H1 (cell line): ENCODE measurements at regions not wholly inside any gene's neighbourhood (a gene's known extent, or its start where the extent isn't known, plus 50 kb on each side); places are given as distances from the start of the nearest gene placed in this dataset.
"Not testable (repeated sequence)": the region's sequence is repeated elsewhere in the genome, so short reads cannot be mapped to it uniquely, and the experiment has no call there.

ENCODE experiments used
- CTCF ChIA-PET: fragments of 300-600 bp; sonication (Branson Sonifier 250); formaldehyde crosslinking; loops from one replicate; lab custom pipeline; 2021; ENCODE audit not compliant: partially characterized antibody; lab: Charles Lee
- POLR2A ChIA-PET: fragments of 300-600 bp; sonication (Branson Sonifier 250); formaldehyde crosslinking; loops from one replicate; lab custom pipeline; 2021; ENCODE audit warnings: inconsistent platforms; ENCODE audit not compliant: partially characterized antibody; lab: Charles Lee
- DNase-seq, 2 experiments: peaks; one replicate each; pipeline versions ENCODE4 v3.0.0 to v3.0.0-alpha.2; 2010 to 2022; ENCODE audit warnings: low spot score in 2 of 2, low read depth in 1 of 2, mixed read lengths in 1 of 2
- FAIRE-seq: peaks from 2 replicates; lab custom pipeline; 2011; peaks lifted over from hg19 to GRCh38; lab: Jason Lieb, UNC
- H2AFZ ChIP-seq: 2 replicates; pipeline ENCODE4 v1.8.1; 2012; ENCODE audit warnings: low read length, inconsistent platforms
- H2AK5ac ChIP-seq: 2 replicates; pipeline ENCODE4 v1.6.1; 2013; ENCODE audit warnings: low read depth, low read length
- H2BK120ac ChIP-seq: replicated peaks from 2 replicates; pipeline ENCODE3; 2013; ENCODE audit warnings: low read depth, low read length, inconsistent platforms
- H2BK12ac ChIP-seq: 2 replicates; pipeline ENCODE4 v1.6.1; 2013; ENCODE audit warnings: low read depth, low read length
- H2BK15ac ChIP-seq: 2 replicates; pipeline ENCODE4 v1.6.1; 2013; ENCODE audit warnings: low read length
- H2BK20ac ChIP-seq: 2 replicates; pipeline ENCODE4 v1.6.1; 2013; ENCODE audit warnings: low read length
- H2BK5ac ChIP-seq: 2 replicates; pipeline ENCODE4 v1.6.1; 2013; ENCODE audit warnings: low read depth, low read length
- H3K14ac ChIP-seq: 2 replicates; pipeline ENCODE4 v1.6.1; 2013; ENCODE audit warnings: inconsistent platforms; ENCODE audit not compliant: insufficient read length
- H3K18ac ChIP-seq: 2 replicates; pipeline ENCODE4 v1.6.1; 2013; ENCODE audit warnings: low read length; ENCODE audit errors: extremely low read depth
- H3K23ac ChIP-seq: 2 replicates; pipeline ENCODE4 v1.6.1; 2013; ENCODE audit warnings: inconsistent platforms; ENCODE audit not compliant: insufficient read length
- H3K23me2 ChIP-seq: 2 replicates; pipeline ENCODE4 v1.6.1; 2013; ENCODE audit warnings: low read depth, low read length
- H3K27ac ChIP-seq: 2 replicates; pipeline ENCODE4 v1.6.1; 2011; ENCODE audit warnings: low read depth, low read length, inconsistent platforms
- H3K27me3 ChIP-seq, 4 experiments: replicated peaks in 1 of 4; 1 replicate in 1 of 4; 2 replicates in 3 of 4; pipeline versions ENCODE4 v1.6.1 to v1.8.1; 2011 to 2013; ENCODE audit warnings: low read length in 3 of 4, mild to moderate bottlenecking in 3 of 4, inconsistent platforms in 2 of 4, mixed read lengths in 2 of 4, moderate library complexity in 1 of 4; ENCODE audit not compliant: control insufficient read depth in 3 of 4, insufficient read depth in 3 of 4; ENCODE audit errors: extremely low read depth in 1 of 4
- H3K36me3 ChIP-seq, 4 experiments: 2 replicates each; pipeline versions ENCODE4 v1.6.1 to v1.8.1; 2011 to 2013; ENCODE audit warnings: mild to moderate bottlenecking in 4 of 4, low read length in 3 of 4, moderate library complexity in 2 of 4, control low read depth in 1 of 4, inconsistent platforms in 1 of 4; ENCODE audit not compliant: insufficient read depth in 4 of 4, control insufficient read depth in 2 of 4
- H3K4ac ChIP-seq: replicated peaks from 2 replicates; pipeline ENCODE3; 2013; ENCODE audit warnings: low read length, low read depth, mixed read lengths, inconsistent platforms; ENCODE audit not compliant: insufficient read length
- H3K4me1 ChIP-seq, 4 experiments: replicated peaks in 1 of 4; 1 replicate in 1 of 4; 2 replicates in 3 of 4; pipeline versions ENCODE4 v1.6.1 to v1.8.1; 2011 to 2013; ENCODE audit warnings: low read length in 3 of 4, inconsistent platforms in 2 of 4, mixed read lengths in 1 of 4; ENCODE audit not compliant: insufficient read depth in 4 of 4, control insufficient read depth in 3 of 4
- H3K4me2 ChIP-seq, 2 experiments: 2 replicates each; pipeline versions ENCODE4 v1.6.1 to v1.8.1; 2011 to 2013; ENCODE audit warnings: low read depth in 2 of 2, low read length in 2 of 2, control low read depth in 1 of 2, inconsistent platforms in 1 of 2, mild to moderate bottlenecking in 1 of 2; ENCODE audit not compliant: insufficient read depth in 1 of 2
- H3K4me3 ChIP-seq, 4 experiments: fragments of 200-600, 300-600 bp in 1 of 4; sonication (generic), shearing (Covaris generic), sonication (Bioruptor Twin) in 1 of 4; 2 replicates each; pipeline versions ENCODE4 v1.5.1 to v1.8.1; 2011 to 2016; ENCODE audit warnings: low read length in 4 of 4, low read depth in 3 of 4, control low read depth in 2 of 4, inconsistent platforms in 2 of 4, mild to moderate bottlenecking in 2 of 4, mixed read lengths in 1 of 4, moderate library complexity in 1 of 4; ENCODE audit not compliant: insufficient read depth in 2 of 4; ENCODE audit errors: extremely low read depth in 1 of 4
- H3K56ac ChIP-seq: replicated peaks from 2 replicates; pipeline ENCODE3; 2013; ENCODE audit warnings: low read depth, mild to moderate bottlenecking, mixed read lengths, low read length, inconsistent platforms; ENCODE audit not compliant: insufficient read length
- H3K79me1 ChIP-seq: 2 replicates; pipeline ENCODE4 v1.6.1; 2013; ENCODE audit warnings: low read depth, low read length, control low read depth
- H3K79me2 ChIP-seq, 2 experiments: 2 replicates each; pipeline versions ENCODE4 v1.6.1 to v1.8.1; 2012 to 2013; ENCODE audit warnings: low read length in 2 of 2, mild to moderate bottlenecking in 2 of 2, inconsistent platforms in 1 of 2; ENCODE audit not compliant: insufficient read depth in 2 of 2, control insufficient read depth in 1 of 2
- H3K9ac ChIP-seq, 4 experiments: replicated peaks in 1 of 4; 1 replicate in 1 of 4; 2 replicates in 3 of 4; pipeline versions ENCODE4 v1.6.1 to v1.8.1; 2011 to 2013; ENCODE audit warnings: low read depth in 3 of 4, low read length in 3 of 4, control low read depth in 2 of 4, mild to moderate bottlenecking in 2 of 4, moderate library complexity in 2 of 4, inconsistent platforms in 1 of 4; ENCODE audit errors: extremely low read depth in 1 of 4
- H3K9me3 ChIP-seq, 2 experiments: 2 replicates each; pipeline versions ENCODE4 v1.6.1 to v1.8.1; 2012 to 2013; ENCODE audit warnings: mild to moderate bottlenecking in 2 of 2, moderate library complexity in 2 of 2, control low read depth in 1 of 2, inconsistent platforms in 1 of 2, low read depth in 1 of 2, low read length in 1 of 2, mixed read lengths in 1 of 2; ENCODE audit not compliant: insufficient read depth in 2 of 2
- H4K20me1 ChIP-seq, 2 experiments: replicated peaks in 1 of 2; 2 replicates each; pipeline versions ENCODE3 to v1.8.1; 2011 to 2013; ENCODE audit warnings: inconsistent platforms in 2 of 2, low read length in 2 of 2, mild to moderate bottlenecking in 1 of 2; ENCODE audit not compliant: insufficient read depth in 2 of 2, control insufficient read depth in 1 of 2
- H4K5ac ChIP-seq: 2 replicates; pipeline ENCODE4 v1.6.1; 2013; ENCODE audit warnings: low read length, low read depth, mixed read lengths, inconsistent platforms; ENCODE audit not compliant: insufficient read length
- H4K8ac ChIP-seq: 2 replicates; pipeline ENCODE4 v1.8.0; 2013; ENCODE audit warnings: mild to moderate bottlenecking, moderate library complexity, low read length, inconsistent platforms; ENCODE audit not compliant: insufficient read depth; ENCODE audit errors: extremely low read depth
- H4K91ac ChIP-seq: replicated peaks from 2 replicates; pipeline ENCODE3; 2013; ENCODE audit warnings: low read length, mixed read lengths, inconsistent platforms; ENCODE audit not compliant: insufficient read length
- WGBS, 2 experiments: shearing (Covaris generic) in 1 of 2; methylation state at CpG; one replicate each; pipeline versions ENCODE4 v1.1.6 to v1.1.7; 2013 to 2015; ENCODE audit warnings: low lambda C conversion rate in 2 of 2, mixed read lengths in 2 of 2, inconsistent platforms in 1 of 2, low coverage in 1 of 2, missing lambda C conversion rate in 1 of 2; ENCODE audit not compliant: insufficient replicate concordance in 2 of 2, insufficient coverage in 1 of 2, insufficient read length in 1 of 2; ENCODE audit errors: extremely low coverage in 1 of 2, missing lambda C conversion rate in 1 of 2; 5-methylcytosine and 5-hydroxymethylcytosine counted together

DNA sequence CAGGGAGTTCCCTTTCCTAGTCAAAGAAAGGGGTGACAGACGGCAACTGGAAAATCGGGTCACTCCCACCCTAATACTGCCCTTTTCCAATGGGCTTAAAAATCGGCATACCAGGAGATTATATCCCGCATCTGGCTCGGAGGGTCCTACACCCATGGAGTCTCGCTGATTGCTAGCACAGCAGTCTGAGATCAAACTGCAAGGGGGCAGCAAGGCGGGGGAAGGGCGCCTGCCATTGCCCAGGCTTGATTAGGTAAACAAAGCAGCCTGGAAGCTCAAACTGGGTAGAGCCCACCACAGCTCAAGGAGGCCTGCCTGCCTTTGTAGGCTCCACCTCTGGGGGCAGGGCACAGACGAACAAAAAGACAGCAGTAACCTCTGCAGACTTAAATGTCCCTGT is 831.3 kb downstream of the TTLL7 start:
- H2AK5ac ChIP-seq, H3K27ac ChIP-seq, H2BK20ac ChIP-seq, H3K56ac ChIP-seq, H2BK5ac ChIP-seq, H3K9me3 ChIP-seq, H2BK12ac ChIP-seq, H4K8ac ChIP-seq, H3K14ac ChIP-seq, H2AFZ ChIP-seq, H4K20me1 ChIP-seq, H3K4me3 ChIP-seq, CTCF ChIA-PET, H2BK120ac ChIP-seq, H2BK15ac ChIP-seq, H3K79me1 ChIP-seq, H3K9ac ChIP-seq, POLR2A ChIA-PET, H3K23ac ChIP-seq, H3K4me1 ChIP-seq, H4K91ac ChIP-seq, H3K36me3 ChIP-seq, H3K23me2 ChIP-seq, H3K4me2 ChIP-seq, DNase-seq, H4K5ac ChIP-seq, FAIRE-seq, H3K4ac ChIP-seq, H3K79me2 ChIP-seq, H3K18ac ChIP-seq, H3K27me3 ChIP-seq: not testable (repeated sequence)
- 79% methylated on average over 8 of the region's 9 CpGs; no CpG with 5 or more reads in 1 of the 2 experiments for WGBS, 2 experiments

- H4K5ac ChIP-seq, H4K20me1 ChIP-seq, CTCF ChIA-PET, H3K56ac ChIP-seq, H2BK5ac ChIP-seq, H3K14ac ChIP-seq, H3K27ac ChIP-seq, H3K4me2 ChIP-seq, H2BK20ac ChIP-seq, H2BK12ac ChIP-seq, H3K4ac ChIP-seq, H3K36me3 ChIP-seq, H3K18ac ChIP-seq, FAIRE-seq, POLR2A ChIA-PET, H3K79me1 ChIP-seq, H3K9me3 ChIP-seq, H3K4me1 ChIP-seq, H4K8ac ChIP-seq, H3K23ac ChIP-seq, H2AK5ac ChIP-seq, H4K91ac ChIP-seq, H2BK120ac ChIP-seq, H3K79me2 ChIP-seq, H3K23me2 ChIP-seq, H3K9ac ChIP-seq, DNase-seq, H2AFZ ChIP-seq, H3K27me3 ChIP-seq, H2BK15ac ChIP-seq, H3K4me3 ChIP-seq: not testable (repeated sequence)
- 94% methylated on average over 3 of the region's 3 CpGs; no CpG with 5 or more reads in 1 of the 2 experiments for WGBS, 2 experiments
These were observed 835.0 kb downstream of the TTLL7 start for GRCh38 chr1:83163879-83164475.
